B cell (primary cell): ENCODE measurements at regions not wholly inside any gene's neighbourhood (a gene's known extent, or its start where the extent isn't known, plus 50 kb on each side); places are given as distances from the start of the nearest gene placed in this dataset.

Experiments
- ATAC-seq: fragments of 200-7000 bp; cut with Tn5 transposase; one replicate; pipeline ENCODE4 v1.10.0; 2021; ENCODE audit warnings: low read depth, mild to moderate bottlenecking, moderate number of reproducible peaks, moderate library complexity
- CTCF ChIA-PET: fragments of 350-600 bp; sonication (Branson Sonifier 250); formaldehyde crosslinking; loops from one replicate; lab custom pipeline; 2021; ENCODE audit warnings: antibody characterized with exemption, inconsistent platforms; lab: Charles Lee
- POLR2A ChIA-PET: fragments of 350-600 bp; sonication (Branson Sonifier 250); formaldehyde crosslinking; loops from one replicate; lab custom pipeline; 2021; ENCODE audit warnings: antibody characterized with exemption; lab: Charles Lee
- DNase-seq: peaks from one replicate; pipeline ENCODE4 v3.0.0; 2013
- H2AFZ ChIP-seq: 2 replicates; pipeline ENCODE4 v1.6.1; 2012; ENCODE audit warnings: mild to moderate bottlenecking, low read depth, low read length; ENCODE audit not compliant: insufficient read depth, poor library complexity, severe bottlenecking
- H3K27ac ChIP-seq, 2 donors: 1 replicate in 1 of 2; 2 replicates in 1 of 2; pipeline ENCODE4 v1.5.1; 2012 to 2013; ENCODE audit warnings: low read length in 2 of 2, mild to moderate bottlenecking in 2 of 2, moderate library complexity in 1 of 2
- H3K27me3 ChIP-seq, 4 experiments: fragments of 200-600 bp in 1 of 4; sonication (generic) in 1 of 4; replicated peaks in 1 of 4; 1 replicate in 2 of 4; 2 replicates in 2 of 4; pipeline versions ENCODE4 v1.6.1 to v1.7.0; 2013 to 2016; ENCODE audit warnings: low read length in 3 of 4, mild to moderate bottlenecking in 2 of 4, mixed read lengths in 1 of 4, moderate library complexity in 1 of 4; ENCODE audit not compliant: insufficient read depth in 4 of 4, control insufficient read depth in 3 of 4; ENCODE audit errors: control extremely low read depth in 1 of 4
- H3K36me3 ChIP-seq, 2 experiments: replicated peaks in 1 of 2; 1 replicate in 1 of 2; 2 replicates in 1 of 2; pipeline versions ENCODE4 v1.6.1 to v1.7.1; 2013; ENCODE audit warnings: low read length in 1 of 2; ENCODE audit not compliant: insufficient read depth in 2 of 2, control insufficient read depth in 1 of 2; ENCODE audit errors: control extremely low read depth in 1 of 2, extremely low read depth in 1 of 2
- H3K4me1 ChIP-seq, 2 donors: fragments of 200-600 bp in 1 of 2; sonication (generic) in 1 of 2; 1 replicate in 1 of 2; 2 replicates in 1 of 2; pipeline versions ENCODE4 v1.5.1 to v1.6.1; 2013 to 2017; ENCODE audit warnings: low read length in 2 of 2; ENCODE audit not compliant: control insufficient read depth in 2 of 2, insufficient read depth in 2 of 2
- H3K4me2 ChIP-seq: replicated peaks from 2 replicates; pipeline ENCODE3; 2012; ENCODE audit warnings: mild to moderate bottlenecking, low read depth, low read length; ENCODE audit not compliant: poor library complexity, severe bottlenecking
- H3K4me3 ChIP-seq, 5 experiments: fragments of 200-600 bp in 1 of 5; sonication (generic) in 1 of 5; 1 replicate in 3 of 5; 2 replicates in 2 of 5; pipeline versions ENCODE4 v1.5.1 to v1.7.0; 2011 to 2016; ENCODE audit warnings: low read length in 4 of 5, mild to moderate bottlenecking in 4 of 5, low read depth in 2 of 5, control low read depth in 1 of 5, moderate library complexity in 1 of 5; ENCODE audit not compliant: insufficient read depth in 1 of 5; ENCODE audit errors: control extremely low read depth in 1 of 5, extremely low read depth in 1 of 5
- H3K79me2 ChIP-seq: fragments of 200-600 bp; sonication (generic); one replicate; pipeline ENCODE4 v1.6.0; 2016; ENCODE audit warnings: low read length; ENCODE audit not compliant: control insufficient read depth, insufficient read depth
- H3K9ac ChIP-seq: fragments of 200-600 bp; sonication (generic); 2 replicates; pipeline ENCODE4 v1.6.1; 2017; ENCODE audit warnings: mild to moderate bottlenecking, low read length, moderate library complexity
- H3K9me3 ChIP-seq, 3 donors: one replicate each; pipeline versions ENCODE4 v1.6.1 to v1.7.1; 2013; ENCODE audit warnings: low read length in 2 of 3; ENCODE audit not compliant: control insufficient read depth in 2 of 3, insufficient read depth in 1 of 3; ENCODE audit errors: control extremely low read depth in 1 of 3
- H4K20me1 ChIP-seq: 2 replicates; pipeline ENCODE4 v1.6.0; 2012; ENCODE audit warnings: mild to moderate bottlenecking, low read length; ENCODE audit not compliant: insufficient read depth, control insufficient read depth, poor library complexity, severe bottlenecking
- H3K27ac Mint-ChIP-seq: one replicate; pipeline ENCODE4 v1.8.0; 2021; ENCODE audit warnings: mixed read lengths
- H3K27me3 Mint-ChIP-seq: one replicate; pipeline ENCODE4 v1.8.0; 2021; ENCODE audit warnings: mixed read lengths
- H3K4me1 Mint-ChIP-seq: one replicate; pipeline ENCODE4 v1.8.0; 2021; ENCODE audit warnings: mixed read lengths
- H3K4me3 Mint-ChIP-seq: one replicate; pipeline ENCODE4 v1.8.0; 2021; ENCODE audit warnings: mixed read lengths
- H3K9me3 Mint-ChIP-seq: one replicate; pipeline ENCODE4 v1.8.0; 2022; ENCODE audit warnings: mixed read lengths; ENCODE audit not compliant: insufficient read depth
- EZH2 ChIP-seq: IDR thresholded peaks from 2 replicates; pipeline ENCODE4 v1.6.1; 2012; ENCODE audit warnings: borderline replicate concordance, low read depth, mild to moderate bottlenecking, moderate library complexity, low read length; ENCODE audit not compliant: insufficient read depth, poor library complexity, severe bottlenecking
- WGBS: methylation state at CpG from one replicate; pipeline ENCODE4 v1.1.5; 2013; ENCODE audit warnings: missing lambda C conversion rate; ENCODE audit not compliant: insufficient coverage; 5-methylcytosine and 5-hydroxymethylcytosine counted together
- intact Hi-C: fragments of 100-400 bp; cut with micrococcal nuclease; formaldehyde crosslinking; loops from one replicate; pipeline ENCODE4 v1.10.0; 2022
- TF ChIP-seq, protein P1 (sequence below): fragments of 200-600 bp; IDR thresholded peaks from one replicate; pipeline ENCODE4 v1.8.0; 2022; ENCODE audit warnings: antibody characterized with exemption, mild to moderate bottlenecking

- no peak for ATAC-seq
- no peak overlapping the region for H2AFZ ChIP-seq
These were observed 513.6 kb downstream of the CDY2B start for GRCh38 chrY:17366400-17366799.

GRCh38 chrY:17339028-17339427, 541.0 kb downstream of the CDY2B start:
- ATAC-seq = no peak
- H3K4me2 ChIP-seq = no peak overlapping the region
- WGBS = no CpG with 5 or more reads among the region's 4 CpGs
- Mint-ChIP-seq H3K4me1 (no peaks in the 10 kb centered on the region), H3K9me3 (peaks cover 5% of the 10 kb centered on the region), H3K4me3 (no peak overlapping the region), H3K27me3 (no peaks in the 10 kb centered on the region), H3K27ac (no peak overlapping the region)
- H4K20me1 ChIP-seq = no peaks in the 10 kb centered on the region
- TF ChIP-seq, protein P1, sequence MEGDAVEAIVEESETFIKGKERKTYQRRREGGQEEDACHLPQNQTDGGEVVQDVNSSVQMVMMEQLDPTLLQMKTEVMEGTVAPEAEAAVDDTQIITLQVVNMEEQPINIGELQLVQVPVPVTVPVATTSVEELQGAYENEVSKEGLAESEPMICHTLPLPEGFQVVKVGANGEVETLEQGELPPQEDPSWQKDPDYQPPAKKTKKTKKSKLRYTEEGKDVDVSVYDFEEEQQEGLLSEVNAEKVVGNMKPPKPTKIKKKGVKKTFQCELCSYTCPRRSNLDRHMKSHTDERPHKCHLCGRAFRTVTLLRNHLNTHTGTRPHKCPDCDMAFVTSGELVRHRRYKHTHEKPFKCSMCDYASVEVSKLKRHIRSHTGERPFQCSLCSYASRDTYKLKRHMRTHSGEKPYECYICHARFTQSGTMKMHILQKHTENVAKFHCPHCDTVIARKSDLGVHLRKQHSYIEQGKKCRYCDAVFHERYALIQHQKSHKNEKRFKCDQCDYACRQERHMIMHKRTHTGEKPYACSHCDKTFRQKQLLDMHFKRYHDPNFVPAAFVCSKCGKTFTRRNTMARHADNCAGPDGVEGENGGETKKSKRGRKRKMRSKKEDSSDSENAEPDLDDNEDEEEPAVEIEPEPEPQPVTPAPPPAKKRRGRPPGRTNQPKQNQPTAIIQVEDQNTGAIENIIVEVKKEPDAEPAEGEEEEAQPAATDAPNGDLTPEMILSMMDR = no peak
- TF ChIP-seq EZH2 = no peak
- intact Hi-C loops = no loop called here
- ChIA-PET CTCF (no interaction called here), POLR2A (no interaction called here)
- H3K36me3 ChIP-seq = no peaks in the 10 kb centered on the region
- H3K27me3 ChIP-seq = no peaks in the 10 kb centered on the region
- no peak overlapping the region for H3K4me3 ChIP-seq
- DNase-seq = no peak
- no peaks in the 10 kb centered on the region for H3K4me1 ChIP-seq
- H3K27ac ChIP-seq = no peak overlapping the region
- H3K9me3 ChIP-seq = no peaks in the 10 kb centered on the region
- no peak overlapping the region for H3K9ac ChIP-seq
- H3K79me2 ChIP-seq = no peaks in the 10 kb centered on the region
- no peak overlapping the region for H2AFZ ChIP-seq

More at GRCh38 chrY:17366400-17366799, 513.6 kb downstream of the CDY2B start:
- no peaks in the 10 kb centered on the region for H3K79me2 ChIP-seq
- no peak for TF ChIP-seq EZH2
- TF ChIP-seq, protein P1 = no peak
- H3K36me3 ChIP-seq = no peaks in the 10 kb centered on the region
- H3K4me3 ChIP-seq = no peak overlapping the region
- intact Hi-C loops = no loop called here
- Mint-ChIP-seq H3K4me1 (no peaks in the 10 kb centered on the region), H3K27ac (no peak overlapping the region), H3K27me3 (no peaks in the 10 kb centered on the region), H3K4me3 (no peak overlapping the region), H3K9me3 (no peaks in the 10 kb centered on the region)
- H3K4me2 ChIP-seq = no peak overlapping the region
- no peaks in the 10 kb centered on the region for H3K27me3 ChIP-seq
- H3K9ac ChIP-seq = no peak overlapping the region
- no peaks in the 10 kb centered on the region for H4K20me1 ChIP-seq
- no peaks in the 10 kb centered on the region for H3K4me1 ChIP-seq
- ChIA-PET CTCF (no interaction called here), POLR2A (no interaction called here)
- H3K9me3 ChIP-seq = no peaks in the 10 kb centered on the region
- no peak overlapping the region for H3K27ac ChIP-seq
- DNase-seq = no peak
